SK-N-SH (cell line): ENCODE measurements at regions not wholly inside any gene's neighbourhood (a gene's known extent, or its start where the extent isn't known, plus 50 kb on each side); places are given as distances from the start of the nearest gene placed in this dataset.

Experiments
- CHD2 ChIP-seq: fragments of 150-350 bp; IDR thresholded peaks from 2 replicates; pipeline ENCODE4 v1.6.1; 2018; ENCODE audit warnings: low read length; ENCODE audit not compliant: partially characterized antibody
- CTCF ChIP-seq: fragments of 200-600 bp; sonication (generic); IDR thresholded peaks from 2 replicates; pipeline ENCODE4 v1.6.1; 2017; ENCODE audit warnings: antibody characterized with exemption, mild to moderate bottlenecking, moderate library complexity
- ELF1 ChIP-seq: IDR thresholded peaks from 2 replicates; pipeline ENCODE4 v1.4.0; 2012
- EP300 ChIP-seq, 2 experiments: IDR thresholded peaks; 2 replicates each; pipeline versions ENCODE4 v1.4.0 to v1.6.1; 2012; ENCODE audit warnings: borderline replicate concordance in 1 of 2, low read depth in 1 of 2, low read length in 1 of 2
- GABPA ChIP-seq: IDR thresholded peaks from 2 replicates; pipeline ENCODE4 v1.4.0; 2012; ENCODE audit warnings: low read depth, mild to moderate bottlenecking
- JUND ChIP-seq: IDR thresholded peaks from 2 replicates; pipeline ENCODE4 v1.4.0; 2012
- PBX3 ChIP-seq: IDR thresholded peaks from 2 replicates; pipeline ENCODE4; 2012
- REST ChIP-seq: IDR thresholded peaks from 2 replicates; pipeline ENCODE4 v1.6.1; 2012; ENCODE audit warnings: mild to moderate bottlenecking, low read depth, low read length, moderate library complexity
- TCF12 ChIP-seq: IDR thresholded peaks from 2 replicates; pipeline ENCODE4 v1.4.0; 2012

GRCh38 chr9:30765318-30765717, 1619.1 kb upstream of the ACO1 start:
- TF ChIP-seq CTCF: no peak
- TF ChIP-seq JUND: no peak
- TF ChIP-seq EP300 (IDR thresholded peaks at IDR 0.05; ENCODE audit: borderline replicate concordance in 1 of 2, low read depth in 1 of 2, low read length in 1 of 2): no peak
- TF ChIP-seq GABPA: no peak
- no peak for TF ChIP-seq CHD2
- TF ChIP-seq PBX3: no peak
- TF ChIP-seq REST: no peak
- no peak for TF ChIP-seq TCF12
- TF ChIP-seq ELF1: no peak
